Testis (tissue), 2 donors: ENCODE measurements at regions not wholly inside any gene's neighbourhood (a gene's known extent, or its start where the extent isn't known, plus 50 kb on each side); places are given as distances from the start of the nearest gene placed in this dataset.

Experiments used
- CTCF ChIP-seq, 3 experiments: fragments of 450-650 bp in 2 of 3; fragments of 200-600 bp in 1 of 3; sonication (generic) in 1 of 3; IDR thresholded peaks; one replicate each; pipeline ENCODE4 v1.5.1; 2016 to 2019; ENCODE audit warnings: antibody characterized with exemption in 3 of 3, mild to moderate bottlenecking in 2 of 3, moderate library complexity in 1 of 3
- POLR2A ChIP-seq: fragments of 450-650 bp; IDR thresholded peaks from one replicate; pipeline ENCODE4 v1.6.1; 2017; ENCODE audit warnings: antibody characterized with exemption, mild to moderate bottlenecking, moderate library complexity

DNA sequence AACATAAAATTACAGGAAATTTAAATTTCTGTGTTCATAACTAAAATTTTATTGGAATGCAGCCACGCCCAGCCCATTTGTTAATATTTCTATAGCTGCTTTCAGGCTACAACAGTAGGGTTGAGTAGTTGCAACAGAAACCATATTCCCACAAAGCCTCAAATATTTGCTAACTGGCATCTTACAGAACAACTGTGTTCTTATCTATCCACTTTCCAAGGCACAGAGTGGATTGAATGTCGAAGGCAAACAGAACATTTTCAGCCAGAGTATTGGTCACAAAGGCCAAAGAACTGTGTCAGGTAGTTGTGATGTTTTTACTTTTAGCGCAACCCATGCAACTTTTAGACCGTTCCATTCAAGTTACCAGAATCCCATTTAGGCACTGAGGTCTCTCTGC, 51.1 kb upstream of the OPN4 start:
- TF ChIP-seq CTCF (IDR thresholded peaks at IDR 0.05) (no peak), POLR2A (no peak)
